RKO (cell line): ENCODE measurements at regions not wholly inside any gene's neighbourhood (a gene's known extent, or its start where the extent isn't known, plus 50 kb on each side); places are given as distances from the start of the nearest gene placed in this dataset.

Experiments
- DNase-seq: peaks from one replicate; pipeline ENCODE4 v3.0.0-alpha.2; 2016; ENCODE audit warnings: low spot score

DNA sequence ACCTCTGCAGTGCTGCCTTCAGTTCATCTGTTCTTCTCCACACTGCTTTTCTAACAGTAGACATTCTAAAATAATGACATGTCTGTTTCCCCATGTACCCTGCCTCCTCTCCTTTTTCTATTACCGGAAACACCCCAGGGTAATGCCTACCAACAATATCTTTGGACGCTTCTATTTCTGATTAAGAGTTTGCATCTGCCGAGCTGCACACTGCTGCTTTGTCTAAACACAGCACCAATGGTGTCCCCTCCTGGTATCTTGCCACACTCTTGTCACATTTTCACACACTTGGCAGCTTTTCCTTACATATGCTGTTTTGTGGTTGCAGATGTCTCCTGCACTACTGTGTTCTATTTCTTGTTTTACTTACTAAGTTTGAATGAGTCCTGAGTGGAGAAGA is 288.8 kb downstream of the GRIA2 start:
- no peak for DNase-seq

DNA sequence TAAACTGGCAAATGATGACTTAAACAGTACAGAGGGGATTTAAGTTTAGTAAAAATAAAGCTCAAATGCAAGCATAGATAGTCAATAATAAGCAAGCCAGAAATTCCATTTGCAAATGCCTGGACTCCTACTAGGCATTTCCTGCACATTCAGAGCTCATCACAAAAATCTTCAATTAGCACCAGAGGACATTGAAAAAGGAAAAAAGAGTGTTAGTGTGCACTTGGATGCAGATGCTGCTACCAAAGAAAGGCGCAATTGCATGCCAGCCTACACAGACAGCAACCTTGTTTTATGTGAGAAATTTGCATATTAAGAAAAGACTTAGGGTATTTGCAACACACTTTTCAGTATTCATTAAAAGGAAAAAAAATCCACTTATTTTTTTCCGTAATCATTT is 282.1 kb downstream of the GRIA2 start:
- DNase-seq, result no peak

DNA sequence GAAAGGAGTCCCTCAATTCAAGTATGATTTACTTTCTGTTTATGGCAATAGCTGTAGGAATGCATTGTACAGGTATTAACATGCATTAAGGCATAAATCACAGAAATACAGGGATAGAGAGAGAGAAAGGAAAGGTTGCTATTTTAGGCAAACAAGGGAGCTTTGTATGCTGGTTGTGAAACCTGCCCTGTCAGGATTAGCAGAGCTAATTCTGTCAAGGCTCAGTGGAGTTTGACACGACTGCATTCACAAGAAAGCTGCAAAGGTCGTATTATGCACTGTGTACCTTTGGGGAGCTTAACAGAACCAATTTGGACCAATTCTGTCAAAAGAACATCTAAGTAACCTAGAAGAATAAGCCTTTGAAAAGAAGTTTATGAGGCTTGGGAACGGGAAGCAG is 239.3 kb downstream of the GRIA2 start:
- DNase-seq, result no peak

DNA sequence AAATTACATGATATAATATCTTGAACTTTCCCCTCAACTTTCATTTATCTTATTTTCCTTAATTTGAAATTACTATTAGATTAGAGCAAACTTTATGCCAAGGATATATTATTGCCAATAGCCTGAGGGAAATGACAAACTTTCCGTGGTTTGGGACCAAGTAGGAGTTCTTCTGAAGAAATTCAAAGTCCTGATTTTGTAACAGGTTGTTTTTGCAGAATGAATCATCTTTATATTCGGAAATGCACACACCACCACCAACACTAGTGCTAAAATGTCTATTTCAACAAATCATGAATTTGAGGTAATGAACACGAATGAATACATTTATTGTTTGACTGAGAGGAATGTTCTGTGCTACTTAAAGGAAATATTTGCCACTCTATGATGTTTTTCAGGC is 226.7 kb downstream of the GRIA2 start:
- no peak for DNase-seq

DNA sequence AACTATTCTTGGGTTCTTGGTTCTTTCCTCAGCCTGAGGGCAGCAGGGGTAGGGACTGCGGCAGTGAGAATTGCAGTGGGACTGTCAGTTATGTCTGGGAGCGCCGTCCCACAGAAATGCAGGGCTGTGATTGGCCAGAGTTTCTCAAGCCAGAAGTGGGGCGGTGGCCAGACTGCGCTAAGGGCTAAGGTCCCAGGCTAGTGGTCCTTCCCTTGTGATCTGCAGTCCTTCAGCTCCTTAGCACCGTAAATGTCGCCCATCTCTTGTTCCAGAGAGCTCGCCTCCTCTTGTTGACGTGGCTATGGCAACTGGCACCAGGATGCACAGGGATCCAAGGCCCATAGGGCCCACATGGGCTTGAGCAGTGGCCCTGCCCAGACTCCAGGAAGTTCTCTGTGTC is 223.5 kb downstream of the GRIA2 start:
- no peak for DNase-seq

DNA sequence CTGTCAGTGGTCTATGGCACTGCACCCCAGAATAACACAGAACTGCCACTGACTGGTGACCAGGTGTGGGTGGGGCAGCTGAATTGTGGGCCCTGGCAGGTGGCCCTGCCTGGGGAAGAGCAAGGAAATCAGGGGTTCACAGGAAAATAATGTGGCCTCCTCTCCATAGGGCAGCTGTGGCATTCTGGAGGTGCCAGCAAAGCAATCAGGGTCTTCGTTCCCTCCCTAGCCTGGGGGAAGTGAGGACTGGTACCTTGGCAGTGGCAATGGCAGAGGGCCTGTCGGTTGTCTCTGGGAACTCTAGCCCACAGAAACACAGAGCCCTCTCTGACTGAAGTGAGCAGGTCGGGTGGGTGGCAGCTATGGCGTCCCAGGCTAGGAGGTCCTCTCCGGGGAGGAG is 223.0 kb downstream of the GRIA2 start:
- no peak for DNase-seq

DNA sequence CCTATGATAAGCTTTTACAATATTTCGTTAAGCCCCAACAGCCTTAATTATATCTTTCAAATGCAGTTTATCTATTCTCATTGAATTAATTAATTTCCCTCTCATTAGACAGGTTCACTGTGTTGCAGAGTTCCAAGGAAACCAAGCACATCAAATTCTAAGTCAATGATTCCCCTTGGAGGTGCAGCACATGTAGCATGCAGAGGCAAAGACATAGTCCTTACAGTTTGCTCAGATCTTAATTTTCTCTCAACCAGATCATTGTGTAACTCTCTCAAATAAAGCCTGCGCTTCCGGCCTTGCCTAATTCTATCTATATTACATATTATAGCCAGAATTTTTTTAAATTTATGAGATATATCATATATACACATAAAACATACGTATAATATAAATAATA is 205.4 kb downstream of the GRIA2 start:
- no peak for DNase-seq

DNA sequence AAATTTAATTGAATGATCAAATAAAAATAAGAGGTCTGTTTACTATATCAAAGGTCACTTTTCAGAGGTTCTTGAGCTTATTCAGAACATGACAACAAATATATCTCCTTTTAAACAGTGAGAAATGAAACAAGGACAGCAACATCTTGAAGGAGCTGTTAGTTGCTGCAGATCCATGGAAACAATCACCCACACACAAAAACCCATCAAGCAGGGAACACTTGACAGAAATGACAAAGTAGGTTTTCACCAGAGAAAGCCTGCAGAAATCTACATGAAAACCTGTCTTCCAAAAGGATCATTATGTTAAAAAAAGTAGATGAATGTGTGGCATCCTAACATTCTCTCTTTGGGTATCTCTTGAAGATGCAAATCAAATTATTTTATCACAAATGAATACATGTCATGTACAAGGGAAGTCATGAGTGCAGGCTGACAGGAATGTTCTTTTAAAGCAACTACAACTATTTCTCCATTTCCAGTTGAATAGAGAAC is 203.0 kb downstream of the GRIA2 start:
- no peak for DNase-seq

DNA sequence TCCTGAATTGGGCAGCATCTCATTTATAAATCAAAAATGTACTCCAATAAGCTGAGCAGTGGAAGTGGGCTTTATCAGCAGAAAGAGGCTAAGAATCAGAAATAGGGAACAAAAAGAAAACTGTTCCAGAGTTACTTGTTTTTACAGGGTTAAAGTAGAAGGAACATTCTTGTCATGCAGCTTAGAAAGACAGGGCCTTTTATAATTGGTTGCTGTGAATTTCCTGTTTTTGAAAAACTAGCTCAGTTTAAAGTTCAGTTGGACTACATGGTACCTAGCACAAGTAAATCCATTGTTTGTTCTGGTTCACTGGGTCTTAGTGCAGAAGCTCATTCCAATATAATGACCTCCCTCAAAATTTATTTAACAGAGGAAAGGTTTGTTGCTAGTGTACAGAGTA is 200.8 kb downstream of the GRIA2 start:
- DNase-seq, result no peak
